Activated CD8-positive, alpha-beta memory T cell treated with anti-CD3 and anti-CD28 coated beads for 48 hours (primary cell): ENCODE measurements at regions not wholly inside any gene's neighbourhood (a gene's known extent, or its start where the extent isn't known, plus 50 kb on each side); places are given as distances from the start of the nearest gene placed in this dataset.

Experiments used
- DNase-seq, 3 experiments: peaks; one replicate each; pipeline ENCODE4 v3.0.0-alpha.2; 2020; ENCODE audit warnings: low read depth in 2 of 3, low spot score in 2 of 3

DNA sequence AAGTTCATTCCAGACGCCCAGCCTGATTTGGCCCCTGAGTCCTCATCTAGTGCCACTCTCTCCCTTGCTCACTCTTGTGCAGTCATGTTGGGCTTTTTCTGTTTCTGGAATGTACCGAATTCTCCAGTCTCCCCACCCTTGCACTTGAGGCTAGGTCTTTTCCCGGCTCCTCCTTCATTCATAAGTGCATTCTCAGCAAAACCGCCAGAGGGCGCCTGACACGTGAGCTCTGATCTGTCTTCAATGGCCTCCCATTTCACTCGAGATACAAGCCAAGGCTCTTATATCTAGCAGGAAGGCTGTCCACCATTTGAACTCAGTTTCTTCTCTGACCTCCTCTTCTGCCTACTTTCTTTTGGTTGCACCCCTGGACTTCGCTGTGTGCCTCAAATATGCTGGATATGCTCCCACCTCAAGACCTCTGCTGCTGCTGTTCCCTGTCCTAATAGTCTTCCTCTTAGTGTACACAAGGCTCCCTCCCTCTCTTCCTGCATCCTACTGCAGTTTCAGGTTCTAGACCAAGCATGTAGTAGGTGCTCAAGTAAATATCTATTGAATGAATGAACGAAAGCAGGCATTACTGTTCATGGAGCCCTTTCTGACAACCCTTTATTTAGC lies 568.1 kb upstream of the WWC1 start:
- peak; percentile 9 to 20 (median 20) for DNase-seq

DNA sequence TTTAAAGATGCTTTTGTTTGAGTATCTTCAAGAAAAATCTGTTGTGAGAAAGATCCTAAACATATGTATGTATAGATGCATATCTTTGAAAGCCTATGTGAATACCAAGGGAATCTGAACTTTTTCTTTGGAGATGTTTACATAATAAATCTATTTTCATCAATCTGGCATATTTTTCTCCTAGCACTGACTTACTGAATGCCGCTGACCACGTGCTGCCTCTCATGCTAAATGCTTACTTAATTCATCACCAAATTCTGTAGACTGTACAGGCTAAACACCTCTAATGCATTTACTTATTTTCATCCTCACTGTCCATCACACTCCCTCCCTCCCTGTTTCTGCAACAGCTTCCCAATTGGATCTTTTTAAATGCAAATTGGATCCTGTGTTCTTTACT lies 566.2 kb upstream of the WWC1 start:
- DNase-seq, result no peak

GRCh38 chr5:167725741-167726140 lies 565.7 kb upstream of the WWC1 start:
- no peak for DNase-seq

GRCh38 chr5:167726642-167727041 lies 564.8 kb upstream of the WWC1 start:
- DNase-seq, result no peak

DNA sequence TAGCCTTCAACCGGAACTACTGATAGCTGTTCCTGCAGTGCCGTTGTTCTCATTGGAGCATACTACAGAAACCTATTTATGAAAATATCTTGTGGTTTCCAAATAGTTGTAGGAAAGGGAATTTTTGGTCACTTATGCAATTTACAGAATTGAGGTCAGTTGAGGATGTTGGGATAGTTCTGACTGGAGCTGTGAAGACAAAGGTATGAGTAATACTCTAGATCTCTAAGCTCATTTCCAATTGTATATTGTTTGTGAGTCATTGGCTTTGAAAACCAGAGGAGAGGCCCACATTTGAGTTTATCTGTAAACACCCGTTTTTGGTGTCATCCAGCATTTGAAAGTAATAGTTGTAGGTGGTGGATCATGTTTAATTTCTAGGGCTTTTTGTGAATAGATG lies 561.3 kb upstream of the WWC1 start:
- no peak for DNase-seq

DNA sequence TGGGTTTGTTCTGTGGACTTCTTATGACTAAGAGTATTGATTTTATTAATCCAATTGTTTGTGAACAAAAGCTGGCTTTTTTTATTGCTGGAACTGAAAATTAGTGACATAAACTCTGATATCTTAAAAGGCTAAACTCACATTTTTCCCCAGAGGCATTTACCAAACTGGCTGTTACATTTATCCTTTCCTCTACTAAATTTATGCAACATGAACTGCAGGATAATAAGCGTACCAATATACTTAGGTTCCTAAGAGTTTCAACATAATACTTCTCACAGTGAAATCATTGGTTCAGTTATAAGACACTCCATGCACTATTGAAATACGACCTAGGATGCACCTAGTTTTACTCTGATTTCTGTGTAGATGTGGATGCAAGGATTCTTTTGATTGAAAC lies 560.8 kb upstream of the WWC1 start:
- DNase-seq, result no peak

- no peak for DNase-seq
Measured at GRCh38 chr5:167731951-167732350, 559.5 kb upstream of the WWC1 start.

GRCh38 chr5:167732499-167732898 lies 558.9 kb upstream of the WWC1 start:
- no peak for DNase-seq

GRCh38 chr5:167736992-167737391 lies 554.5 kb upstream of the WWC1 start:
- DNase-seq, result no peak

DNA sequence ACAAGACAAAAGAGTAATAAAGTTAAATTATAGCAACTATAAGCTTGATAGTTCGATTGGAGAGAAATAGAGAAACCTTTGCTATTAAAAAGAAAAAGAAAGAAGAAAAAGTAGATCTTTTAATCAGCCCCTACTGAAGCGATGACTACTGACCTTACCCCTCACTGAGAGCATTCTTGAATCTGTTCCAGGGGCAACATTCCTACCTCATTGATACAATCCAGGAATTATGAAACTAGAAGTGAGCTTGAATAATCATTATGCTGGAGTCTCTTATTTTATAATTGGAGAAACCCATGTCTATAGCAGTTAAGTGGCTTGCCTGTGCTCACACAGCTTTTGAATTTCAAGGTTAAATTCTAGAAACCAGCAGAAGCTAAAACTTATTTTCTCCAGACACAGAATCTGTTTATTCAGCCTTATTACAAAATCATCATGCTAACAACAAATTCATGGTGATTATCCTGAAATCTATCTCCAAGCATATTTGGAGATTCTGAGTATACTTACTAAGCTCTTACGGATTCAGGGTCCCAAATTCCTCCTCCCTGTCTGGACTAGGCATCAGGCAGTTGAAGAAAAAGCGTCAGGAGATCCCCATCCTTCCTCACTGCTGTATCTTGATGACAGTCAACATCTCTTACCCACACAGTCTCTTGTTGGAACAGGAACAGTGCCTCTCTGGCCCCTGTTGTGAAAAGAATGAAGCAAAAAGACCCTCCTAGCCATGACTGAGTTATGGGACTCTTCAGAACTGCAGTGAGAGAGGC lies 547.6 kb upstream of the WWC1 start:
- no peak for DNase-seq

DNA sequence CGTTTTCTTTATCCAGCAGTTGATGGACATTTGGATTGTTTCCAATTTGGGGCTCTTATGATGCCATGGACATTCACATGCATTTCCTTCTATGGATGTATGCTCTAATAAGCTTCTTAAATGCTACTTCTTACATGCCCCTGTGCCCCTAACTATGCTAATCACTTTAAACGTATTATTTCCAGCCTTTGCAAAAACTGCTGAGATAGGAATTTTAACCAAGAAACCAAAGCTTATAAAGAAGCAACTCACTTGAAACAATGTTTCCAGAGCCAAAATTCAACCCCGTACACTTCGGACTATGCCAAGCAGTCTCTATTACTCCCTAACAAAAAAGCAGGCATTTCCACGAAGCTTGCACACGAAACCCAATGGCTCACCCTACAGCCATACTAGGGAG lies 545.6 kb upstream of the WWC1 start:
- DNase-seq, result no peak

- DNase-seq, result no peak
Measured at GRCh38 chr5:167750586-167750985, 540.9 kb upstream of the WWC1 start.

DNA sequence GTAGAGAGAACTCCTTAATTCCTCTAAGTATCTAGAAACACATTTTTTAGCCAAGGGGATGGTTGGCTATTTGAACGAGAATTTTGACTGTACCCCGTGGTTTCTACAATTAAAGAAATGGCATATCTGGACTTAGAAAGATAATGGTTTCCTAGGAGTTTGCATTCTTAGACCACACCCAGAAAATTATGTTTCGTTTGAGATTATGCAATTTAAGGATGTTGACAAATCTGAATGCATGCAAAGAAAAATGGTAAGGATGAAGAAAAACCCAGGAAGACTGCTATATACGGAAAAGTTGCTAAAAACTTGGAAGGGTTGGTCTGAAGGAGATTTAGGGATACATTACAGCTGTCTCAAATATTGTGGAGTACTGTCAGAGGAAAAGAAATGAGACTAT lies 538.5 kb upstream of the WWC1 start:
- no peak for DNase-seq

- no peak for DNase-seq
Measured at GRCh38 chr5:167753725-167754490, 537.5 kb upstream of the WWC1 start.

- DNase-seq, result no peak
Measured at GRCh38 chr5:167754501-167755021, 536.9 kb upstream of the WWC1 start.

- no peak for DNase-seq
Measured at GRCh38 chr5:167755420-167755819, 536.0 kb upstream of the WWC1 start.

- DNase-seq, result no peak
Measured at GRCh38 chr5:167759057-167759821, 532.2 kb upstream of the WWC1 start.

- DNase-seq, result no peak
Measured at GRCh38 chr5:167763772-167764171, 527.7 kb upstream of the WWC1 start.

DNA sequence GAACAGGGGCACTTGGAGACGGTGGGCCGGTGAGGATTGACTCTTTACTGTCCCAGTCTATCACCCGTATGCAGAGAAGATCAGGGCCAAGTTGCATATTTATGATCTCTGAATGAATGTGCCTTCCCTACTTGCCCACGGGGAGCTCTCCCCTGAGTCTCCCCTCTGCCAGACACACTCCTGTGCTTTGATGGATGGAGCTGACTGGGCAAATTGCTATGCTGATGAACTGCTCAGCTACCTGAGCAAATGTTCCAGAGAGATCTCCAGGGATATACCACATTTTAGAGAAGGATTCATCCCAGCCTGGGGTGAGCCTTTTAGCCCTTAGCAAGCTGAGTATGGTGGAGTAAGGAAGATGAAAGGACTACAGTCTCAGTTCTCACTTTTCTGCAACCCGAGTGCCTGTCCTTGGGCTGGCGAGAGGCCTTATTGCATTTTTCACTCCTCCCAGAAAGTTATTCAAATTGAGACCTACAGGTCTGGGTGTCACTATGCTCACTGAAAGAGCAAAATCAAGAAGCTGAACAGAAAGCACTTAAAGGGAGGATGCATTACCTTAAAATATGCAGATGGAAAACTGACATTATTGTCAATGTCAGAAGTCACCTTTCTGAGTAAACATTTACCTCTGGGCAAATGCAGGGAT lies 526.7 kb upstream of the WWC1 start:
- no peak for DNase-seq

- no peak for DNase-seq
Measured at GRCh38 chr5:167765352-167765751, 526.1 kb upstream of the WWC1 start.

GRCh38 chr5:167766957-167767356 lies 524.5 kb upstream of the WWC1 start:
- no peak for DNase-seq
